ENCODE measurements at regions not wholly inside any gene's neighbourhood (a gene's known extent, or its start where the extent isn't known, plus 50 kb on each side); places are given as distances from the start of the nearest gene placed in this dataset.

- no peak for DNase-seq
Measured at GRCh38 chr20:11436113-11436905, 481.4 kb upstream of the BTBD3 start.

GRCh38 chr20:11437090-11437489, 480.6 kb upstream of the BTBD3 start:
- no peak for DNase-seq

DNA sequence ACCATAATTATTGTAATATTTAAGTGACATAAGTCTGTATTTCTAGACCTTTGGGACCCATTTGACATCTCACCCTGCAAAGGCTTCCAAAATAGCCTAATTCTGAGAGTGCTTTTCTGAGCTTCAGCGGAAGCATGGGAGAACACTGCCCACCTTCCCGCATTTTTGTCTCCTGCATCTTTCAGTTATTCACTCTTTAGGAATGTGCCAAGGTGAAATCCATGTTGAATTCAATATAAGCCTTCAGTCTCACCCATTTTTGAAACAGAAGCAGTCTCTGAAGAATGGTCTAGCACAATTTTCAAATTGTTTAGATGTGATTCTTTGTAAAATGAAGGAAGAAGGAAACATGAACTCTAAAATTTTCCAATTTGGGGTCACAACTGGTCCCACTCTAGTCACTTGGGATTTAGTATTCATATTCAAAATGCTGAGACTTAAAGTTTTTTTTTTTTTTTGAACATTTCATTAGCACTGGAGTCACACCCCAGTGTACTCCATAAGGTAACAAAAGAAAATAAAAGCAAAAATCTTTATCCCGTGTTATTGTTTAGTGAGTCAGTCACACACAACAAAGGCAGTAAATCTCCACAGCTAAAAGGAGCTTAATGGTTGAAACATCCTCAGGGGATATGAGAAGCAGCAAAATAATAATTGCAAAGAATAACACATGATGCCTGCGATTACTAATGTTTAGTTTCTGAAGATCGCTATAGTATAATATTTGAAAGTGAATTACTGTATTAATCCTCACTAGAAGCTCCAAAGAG, 479.9 kb upstream of the BTBD3 start:
- DNase-seq, result no peak

GRCh38 chr20:11438412-11438811, 479.3 kb upstream of the BTBD3 start:
- no peak for DNase-seq

DNA sequence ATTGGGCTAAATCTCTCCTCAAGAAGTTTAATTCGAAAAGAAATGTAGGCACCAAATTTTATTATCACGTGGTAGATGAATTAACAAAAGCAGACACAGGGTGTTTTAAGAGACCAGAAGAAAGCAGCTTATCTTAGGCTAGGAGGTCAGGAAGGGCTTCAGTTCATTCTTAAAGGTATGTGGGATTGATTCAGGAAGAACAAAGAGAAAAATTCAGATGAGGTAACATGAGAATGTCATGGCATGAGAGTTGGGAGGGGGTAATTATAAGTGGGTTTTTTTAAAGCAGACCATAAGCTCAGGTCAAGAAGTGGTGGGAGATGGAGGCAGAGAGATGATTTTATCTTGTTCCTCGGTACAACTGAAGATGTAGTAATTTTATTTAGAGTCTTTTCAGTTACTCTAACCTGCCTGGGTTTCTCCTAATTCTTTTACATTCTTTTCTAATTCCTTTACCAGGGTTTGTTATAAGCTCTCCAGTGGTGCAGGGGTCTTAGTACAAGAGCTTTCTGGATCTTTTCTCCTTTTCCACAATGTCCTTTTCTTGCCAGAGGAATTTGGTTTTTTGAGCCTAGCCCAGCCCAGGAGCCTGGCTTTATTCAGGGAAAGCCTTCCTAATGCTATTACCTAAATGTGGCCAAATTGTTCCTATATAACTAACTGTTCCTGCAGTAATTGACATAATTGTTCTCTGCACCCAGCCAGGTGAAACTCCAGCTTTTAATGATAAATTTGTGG, 474.1 kb upstream of the BTBD3 start:
- DNase-seq, result peak in 1 of 2 experiments; percentile 4

- DNase-seq, result no peak
Measured at GRCh38 chr20:11445161-11445560, 472.5 kb upstream of the BTBD3 start.

DNA sequence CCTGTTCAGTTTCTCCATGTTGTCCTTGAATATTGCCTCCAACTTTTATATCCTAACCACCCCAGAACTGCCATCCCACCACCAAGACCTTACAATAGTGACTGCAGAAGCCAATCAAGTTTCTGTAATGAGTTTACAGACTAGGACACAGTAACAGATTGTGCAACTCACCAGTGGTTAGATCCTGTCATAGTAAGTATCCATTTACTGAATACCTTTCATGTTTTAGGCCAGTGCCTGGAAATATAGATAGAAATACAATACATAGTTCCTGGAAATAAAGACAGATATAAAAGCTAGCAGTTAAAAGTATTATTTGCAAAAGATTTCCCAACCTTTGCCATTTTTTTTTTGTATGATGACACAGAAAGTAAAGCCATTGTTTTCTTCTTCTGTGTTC, 471.8 kb upstream of the BTBD3 start:
- DNase-seq, result no peak

DNA sequence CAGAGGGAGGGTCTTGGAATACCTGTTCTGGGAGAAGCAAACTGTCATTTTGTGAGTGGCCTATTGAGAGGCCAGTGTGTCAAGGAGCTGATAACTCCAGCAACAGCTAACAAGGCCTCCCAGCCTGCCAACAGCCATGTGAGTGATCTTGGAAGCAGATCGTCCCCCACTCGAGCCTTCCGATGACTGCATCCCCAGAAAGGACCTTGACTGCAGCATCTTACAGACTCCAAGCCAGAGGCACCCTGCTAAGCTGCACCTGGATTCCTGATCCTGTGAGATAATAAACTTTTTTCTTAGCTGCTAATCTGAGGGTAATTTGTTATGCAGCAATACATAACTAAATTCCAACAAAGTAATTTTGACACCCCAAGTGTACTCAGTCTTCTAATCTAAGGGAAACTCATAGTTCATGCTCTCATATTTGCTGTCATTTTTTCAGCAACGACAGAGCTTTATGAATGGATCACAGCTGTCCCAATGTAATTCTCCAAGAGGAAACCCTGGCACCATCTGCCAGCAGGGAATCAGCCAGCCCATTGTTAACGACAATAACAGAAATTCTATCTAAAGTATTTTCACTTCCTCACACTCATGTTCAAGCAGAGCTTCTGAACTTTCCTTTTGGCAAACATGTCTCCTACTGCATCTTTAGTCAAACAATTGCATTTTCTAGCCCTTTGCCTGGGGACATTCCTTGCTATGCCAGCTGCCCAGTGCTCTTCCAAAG, 470.2 kb upstream of the BTBD3 start:
- DNase-seq, result no peak

- no peak for DNase-seq
Measured at GRCh38 chr20:11448554-11448953, 469.1 kb upstream of the BTBD3 start.

- DNase-seq, result no peak
Measured at GRCh38 chr20:11451793-11452291, 465.9 kb upstream of the BTBD3 start.

DNA sequence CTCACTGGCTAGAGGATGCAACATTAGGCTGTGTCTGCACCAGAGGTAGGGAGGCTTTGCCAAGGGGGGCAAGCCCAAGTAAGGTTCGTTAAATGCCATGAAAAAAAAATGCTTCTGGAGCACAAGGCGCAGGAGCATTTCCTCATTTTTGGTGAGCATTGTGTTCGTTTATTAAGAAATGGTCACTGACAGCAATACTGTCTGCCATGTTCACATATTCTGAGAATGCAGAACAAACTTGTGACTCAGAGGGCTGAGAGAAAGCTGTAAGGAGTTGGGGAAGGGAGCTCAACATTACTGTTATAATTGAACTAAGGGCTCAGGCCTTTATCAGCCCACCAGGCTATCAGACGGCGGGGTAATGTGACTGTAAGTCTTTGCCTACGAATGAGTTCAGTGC, 465.4 kb upstream of the BTBD3 start:
- DNase-seq, result no peak

- no peak for DNase-seq
Measured at GRCh38 chr20:11453430-11453829, 464.3 kb upstream of the BTBD3 start.

- no peak for DNase-seq
Measured at GRCh38 chr20:11454966-11455799, 462.5 kb upstream of the BTBD3 start.

DNA sequence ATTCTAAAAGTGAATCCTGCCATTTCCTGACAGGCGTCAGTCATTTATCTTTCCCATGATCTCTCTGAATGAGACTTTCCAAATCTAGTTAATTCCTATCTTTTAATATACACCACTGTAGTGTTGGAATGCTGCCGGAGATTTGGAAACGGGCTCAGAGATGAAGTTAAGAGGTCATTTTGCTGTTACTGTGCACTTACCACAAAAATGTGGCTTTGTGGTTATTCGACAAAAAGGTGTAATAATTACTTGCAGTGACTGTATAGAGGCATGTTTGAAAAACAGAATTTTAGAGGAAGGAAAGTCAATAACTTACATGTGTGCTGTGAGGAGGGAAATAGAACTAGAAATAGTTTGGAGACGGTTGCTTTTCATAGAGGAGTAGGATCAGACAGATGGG, 460.2 kb upstream of the BTBD3 start:
- no peak for DNase-seq

DNA sequence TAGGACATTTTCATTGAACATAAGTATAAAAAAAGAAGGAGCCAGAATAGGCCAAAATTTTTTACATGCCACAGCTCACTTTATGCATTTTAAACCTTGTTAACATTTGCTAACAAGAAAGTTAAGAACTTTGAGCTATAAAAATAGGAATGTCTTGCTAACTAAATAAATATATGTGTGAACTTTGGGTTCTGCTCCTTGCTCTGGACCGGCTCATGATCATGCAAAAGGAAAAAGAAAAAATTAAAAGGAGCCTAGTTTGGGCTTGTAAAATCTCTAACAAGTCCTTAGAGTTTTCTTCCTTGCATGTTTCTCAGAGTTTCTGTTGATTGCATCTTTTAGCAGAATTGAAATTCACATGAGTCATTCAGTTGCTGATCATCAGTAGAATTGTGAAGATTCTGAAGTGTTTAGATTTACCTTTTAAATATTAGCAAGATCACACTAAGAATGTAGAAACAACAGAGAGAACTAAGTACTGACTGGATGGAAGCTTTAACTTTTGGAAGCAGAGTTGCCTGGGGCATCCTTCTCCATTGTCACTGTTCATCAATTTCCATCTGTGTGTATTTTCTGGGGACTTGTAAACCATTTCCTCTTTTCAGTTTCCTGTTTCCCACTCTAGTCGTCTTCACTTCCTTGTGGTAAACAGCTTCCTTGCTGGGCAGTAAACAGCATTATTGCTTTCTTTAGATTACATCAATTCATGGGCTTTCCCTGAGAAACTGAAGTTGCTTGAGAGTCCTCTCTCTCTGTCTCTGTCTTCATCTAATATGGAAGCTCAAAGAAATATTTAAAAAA, 458.4 kb upstream of the BTBD3 start:
- DNase-seq, result no peak

DNA sequence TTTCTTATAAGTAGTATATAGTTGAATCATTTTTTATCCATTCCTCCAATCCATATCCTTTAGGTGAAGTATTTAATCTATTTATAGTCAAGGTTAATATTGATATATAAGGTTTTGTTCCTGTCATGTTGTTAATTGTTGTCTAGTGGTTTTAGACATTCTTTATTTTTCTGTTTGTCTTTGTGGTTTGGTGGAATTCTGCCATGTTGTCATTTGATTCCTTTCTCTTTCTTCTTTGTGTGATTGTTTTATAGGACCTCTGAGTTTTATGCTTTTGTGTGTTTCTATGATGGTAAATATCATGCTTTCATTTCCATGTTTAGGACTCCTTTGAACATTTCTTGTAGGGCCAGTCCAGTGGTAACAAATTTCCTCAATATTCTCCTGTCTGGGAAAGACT, 450.3 kb upstream of the BTBD3 start:
- DNase-seq, result no peak

DNA sequence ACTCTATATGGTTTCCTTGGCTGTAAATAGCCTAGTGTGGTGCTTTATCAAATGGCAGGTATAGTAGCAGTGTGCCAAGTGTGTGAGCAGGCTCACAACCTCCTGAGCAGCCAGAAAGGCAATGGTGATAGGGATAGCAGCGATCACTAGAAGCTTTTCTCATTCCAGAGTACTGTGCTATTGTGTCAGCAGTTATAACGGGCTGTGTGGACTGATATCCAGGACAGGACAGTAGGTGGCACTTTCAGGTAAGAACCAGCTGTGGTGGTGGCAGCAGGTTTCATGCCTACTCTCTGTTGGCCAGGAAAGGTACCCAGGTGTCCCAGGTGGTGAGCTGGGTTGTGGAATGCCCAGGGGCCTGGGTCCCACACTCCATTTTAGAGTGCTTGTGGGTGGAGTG, 448.8 kb upstream of the BTBD3 start:
- no peak for DNase-seq

DNA sequence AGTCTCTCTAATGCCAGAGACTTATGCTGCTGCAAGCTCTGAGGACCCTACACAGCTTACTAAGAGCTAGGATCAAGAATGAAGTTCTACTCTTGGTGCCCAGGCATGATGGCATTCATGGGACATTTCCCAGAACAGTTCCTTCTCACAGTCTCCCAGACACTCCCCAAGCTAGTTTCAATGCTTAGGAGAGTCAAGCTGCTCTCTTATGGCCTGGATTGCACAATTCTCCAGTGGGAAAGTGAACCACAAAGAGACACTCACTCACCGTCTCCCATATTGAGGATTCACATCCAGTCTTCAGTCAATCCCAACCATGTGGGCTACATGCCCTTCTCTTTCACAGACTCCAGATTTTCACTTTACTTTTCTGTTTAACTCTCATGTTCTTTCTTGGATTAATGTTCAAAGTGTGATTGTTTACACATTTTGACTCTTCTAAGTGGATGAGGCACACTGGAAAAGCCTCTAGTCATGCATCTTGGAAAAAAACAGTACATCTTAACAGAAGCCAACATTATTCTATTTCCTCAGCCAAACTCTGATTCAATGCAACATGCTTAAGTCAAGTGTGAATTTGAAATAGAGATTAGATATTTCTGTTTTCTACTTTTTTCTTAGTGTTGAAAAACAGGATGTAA, 447.8 kb upstream of the BTBD3 start:
- DNase-seq, result no peak

DNA sequence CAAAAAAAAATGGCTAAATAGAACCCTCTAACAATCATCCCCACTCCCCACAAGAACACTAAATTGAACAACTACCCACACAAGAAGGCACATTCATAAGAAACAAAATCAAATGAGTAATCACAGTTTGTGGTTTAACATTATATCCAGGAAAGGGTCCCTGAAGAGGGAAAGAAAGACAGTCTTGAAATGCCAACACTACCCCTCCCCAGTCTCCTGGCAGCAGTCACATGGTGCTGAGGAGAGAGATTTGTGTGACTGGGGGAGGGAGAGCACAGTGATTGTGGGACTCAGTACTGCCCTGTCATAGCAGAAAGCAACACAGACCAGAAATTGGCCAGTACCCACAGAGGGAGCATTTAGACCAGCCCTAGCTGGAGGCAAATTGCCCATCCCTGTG, 443.7 kb upstream of the BTBD3 start:
- DNase-seq, result no peak

DNA sequence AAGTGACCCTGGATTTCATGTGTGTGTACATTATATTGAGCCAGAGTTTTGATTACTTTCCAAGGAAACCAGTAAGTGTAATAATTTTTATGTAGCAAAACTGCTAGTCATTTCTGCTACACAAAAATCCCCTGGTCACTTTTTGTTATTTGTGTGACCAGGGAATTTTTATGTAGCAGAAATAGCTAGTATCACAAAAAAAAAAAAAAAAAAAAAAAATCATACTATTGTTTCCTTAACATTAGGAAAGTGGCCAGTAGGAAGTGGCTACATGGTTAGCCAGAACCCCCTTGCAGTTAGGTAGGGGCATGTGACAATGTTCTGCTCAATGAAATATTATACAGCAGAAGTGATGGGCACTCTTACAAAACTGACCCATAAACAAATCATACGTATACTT, 434.0 kb upstream of the BTBD3 start:
- no peak for DNase-seq

DNA sequence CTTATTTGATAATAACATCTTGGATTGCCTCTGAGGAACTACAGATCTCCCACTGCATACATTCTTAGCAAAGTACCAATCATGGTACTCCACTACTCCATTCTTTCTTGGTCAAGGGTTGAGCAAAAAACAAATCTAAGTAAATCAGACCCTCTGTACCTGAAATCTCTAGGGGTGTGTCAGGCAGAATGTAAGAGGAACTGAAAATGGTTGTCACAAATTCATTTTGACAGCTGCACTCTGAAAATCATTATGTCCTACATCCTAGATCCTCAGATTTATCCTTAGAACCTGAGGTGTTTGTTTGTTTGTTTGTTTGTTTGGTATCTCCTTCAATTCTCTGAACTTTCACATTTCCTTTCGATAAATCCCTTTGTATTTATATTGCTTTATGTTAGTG, 433.2 kb upstream of the BTBD3 start:
- DNase-seq, result no peak
